RPMI7951 (cell line): ENCODE measurements at regions not wholly inside any gene's neighbourhood (a gene's known extent, or its start where the extent isn't known, plus 50 kb on each side); places are given as distances from the start of the nearest gene placed in this dataset.

ENCODE experiments used
- DNase-seq: peaks from one replicate; pipeline ENCODE4 v3.0.0-alpha.2; 2012; ENCODE audit warnings: low read depth

DNA sequence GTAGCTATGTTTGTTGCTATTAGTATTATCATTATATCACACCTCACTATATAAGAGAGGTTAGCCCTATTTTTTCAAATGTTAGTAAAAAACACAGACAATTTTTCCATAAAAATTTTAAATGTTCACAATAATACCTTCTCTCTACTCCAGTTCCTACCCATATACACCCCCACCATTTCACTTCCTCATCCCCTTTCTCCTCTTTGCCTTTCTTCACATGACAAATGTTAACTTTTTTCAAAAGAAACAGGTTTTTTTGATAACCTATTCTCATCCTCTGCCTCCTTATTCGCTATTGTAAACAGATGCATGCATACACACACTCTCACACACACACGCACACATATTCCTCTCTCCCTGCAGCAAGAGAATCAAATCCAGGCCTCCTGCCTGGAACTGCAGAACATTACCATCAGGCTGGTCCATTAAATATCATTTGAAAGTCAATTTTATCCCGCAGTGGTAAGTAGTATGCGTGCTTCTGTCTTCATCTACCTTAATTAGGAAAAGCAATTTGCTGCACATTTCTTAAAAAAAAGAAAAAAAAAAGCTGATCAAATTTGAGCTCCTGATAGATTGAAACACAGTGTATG is 55.5 kb downstream of the MID1IP1 start:
- no peak for DNase-seq

DNA sequence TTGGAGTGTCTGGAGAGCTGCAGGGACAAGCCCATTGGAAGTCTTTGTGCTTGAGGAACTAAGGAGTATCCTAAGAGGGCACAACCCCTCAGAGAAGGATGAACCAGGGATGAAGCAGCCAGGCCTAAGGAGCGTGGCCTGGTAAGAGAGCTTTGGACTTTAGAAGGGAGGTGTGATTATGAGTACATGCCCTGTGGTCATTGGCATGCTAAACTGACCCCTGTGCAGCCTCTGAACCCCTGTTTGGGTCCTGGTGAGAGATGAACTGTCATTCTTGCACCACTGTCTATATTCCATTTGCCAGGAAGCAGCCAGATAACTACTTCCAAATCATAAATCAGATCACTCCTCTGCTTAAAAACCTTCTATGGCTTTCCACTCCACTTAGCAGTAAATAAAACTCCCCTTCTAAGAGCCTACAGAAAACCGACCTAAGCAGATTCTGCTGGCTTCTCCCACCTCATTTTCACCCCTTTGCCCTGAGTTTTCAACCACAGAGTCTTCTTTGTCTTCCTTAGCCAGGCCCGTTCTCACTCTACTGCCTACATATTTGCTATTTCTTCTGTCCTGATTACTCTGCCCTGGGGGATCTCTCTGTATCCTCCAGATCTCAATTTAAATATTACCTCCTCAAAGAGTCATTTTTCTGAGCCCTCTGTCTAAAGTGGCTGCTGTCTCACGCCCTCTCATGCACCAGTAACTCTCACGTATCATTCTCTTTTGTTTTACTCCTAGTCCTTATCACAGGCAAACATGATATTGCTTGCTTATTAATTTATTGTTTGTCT is 56.7 kb downstream of the MID1IP1 start:
- no peak for DNase-seq

DNA sequence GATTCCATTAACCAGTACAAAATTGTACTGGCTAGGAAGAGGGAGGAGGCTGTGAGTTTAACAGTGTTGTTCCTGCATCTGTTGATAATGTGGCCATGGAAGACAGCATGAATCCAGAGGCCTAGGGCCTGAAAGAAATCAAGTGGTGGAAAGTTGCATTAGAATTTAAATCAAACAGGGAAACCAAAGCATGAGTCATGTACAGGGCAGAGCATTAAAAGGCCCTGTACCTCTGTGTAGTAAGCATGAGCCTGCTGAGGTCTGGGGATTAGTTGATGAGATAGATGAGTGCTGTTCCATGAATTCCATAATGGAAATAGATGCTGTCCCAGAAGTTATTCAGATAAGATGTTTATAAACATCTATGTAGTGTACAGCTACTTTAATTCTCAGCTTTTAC is 58.3 kb downstream of the MID1IP1 start:
- peak; percentile 50 for DNase-seq

DNA sequence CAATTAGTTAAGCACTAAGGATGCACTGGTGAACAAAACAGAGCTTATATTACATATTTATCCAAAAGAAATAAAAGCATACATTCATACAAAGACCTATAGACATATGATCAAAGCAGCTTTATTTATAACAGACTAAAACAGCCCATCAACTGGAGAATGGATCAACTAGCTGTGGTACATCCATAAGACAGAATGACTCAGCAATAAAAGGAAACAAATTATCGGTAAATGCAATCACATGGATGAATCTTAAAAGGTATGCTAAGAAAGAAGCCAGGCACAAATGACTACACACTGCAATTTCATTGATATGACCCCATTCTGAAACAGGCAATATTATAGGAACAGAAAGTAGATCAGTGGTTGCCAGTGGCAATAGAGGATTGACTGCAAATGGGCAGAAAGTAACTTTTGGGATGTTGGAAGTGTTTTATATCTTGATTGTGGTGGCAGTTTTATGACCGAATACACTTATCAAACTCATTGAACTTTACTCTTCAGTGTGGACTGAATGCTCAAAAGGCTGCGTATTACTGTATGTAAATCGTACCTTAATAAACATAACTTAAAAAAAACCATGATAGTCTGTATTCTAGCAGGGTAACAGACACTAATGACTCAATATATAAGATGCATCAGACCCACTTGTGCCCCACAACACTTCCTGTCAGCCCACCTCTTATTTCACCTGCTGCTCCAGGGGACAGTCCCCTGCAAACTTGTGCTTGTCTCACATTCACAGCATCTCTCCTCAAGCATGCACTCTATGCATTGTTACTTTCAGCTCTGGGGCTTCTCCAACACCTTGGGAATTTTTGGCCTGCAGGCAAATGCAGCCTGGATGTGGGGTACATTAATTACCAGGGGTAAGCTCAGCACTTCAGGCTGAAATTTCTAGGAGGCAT is 59.1 kb downstream of the MID1IP1 start:
- no peak for DNase-seq

DNA sequence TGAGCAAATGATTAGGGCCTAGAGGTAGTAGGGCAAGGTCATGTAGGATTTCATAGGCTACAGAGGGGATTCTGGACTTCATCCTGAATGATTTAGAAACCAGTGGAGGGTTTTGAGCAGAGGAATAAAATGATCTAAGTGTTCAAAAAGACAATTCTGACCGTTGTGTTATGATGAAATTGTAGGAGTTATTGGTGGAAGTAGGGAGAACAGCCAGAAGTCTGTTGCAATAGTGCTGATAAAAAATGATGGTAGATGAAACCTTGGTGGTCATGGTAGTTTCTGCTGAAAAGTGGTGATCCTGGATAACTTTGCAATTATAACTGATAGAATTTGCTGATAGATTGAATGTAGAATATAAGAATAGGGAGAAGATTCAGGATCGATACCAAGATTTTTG is 60.2 kb downstream of the MID1IP1 start:
- no peak for DNase-seq

DNA sequence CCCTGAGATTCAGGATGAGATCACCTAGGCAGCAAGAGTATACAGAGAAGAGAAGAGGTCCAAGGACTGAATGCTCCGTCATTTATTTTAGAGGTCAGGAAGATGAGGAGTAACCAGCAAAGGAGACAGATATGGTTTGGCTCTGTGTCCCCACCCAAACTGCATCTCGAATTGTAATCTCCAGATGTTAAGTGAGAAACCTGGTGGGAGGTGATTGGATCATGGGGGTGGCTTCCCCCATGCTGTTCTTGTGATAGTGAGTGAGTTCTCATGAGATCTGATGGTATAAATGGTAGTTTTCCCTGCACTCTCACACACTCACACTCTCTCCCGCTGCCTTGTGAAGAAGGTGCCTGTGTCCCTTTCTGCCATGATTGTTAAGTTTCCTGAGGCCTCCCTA is 60.8 kb downstream of the MID1IP1 start:
- DNase-seq, result no peak

DNA sequence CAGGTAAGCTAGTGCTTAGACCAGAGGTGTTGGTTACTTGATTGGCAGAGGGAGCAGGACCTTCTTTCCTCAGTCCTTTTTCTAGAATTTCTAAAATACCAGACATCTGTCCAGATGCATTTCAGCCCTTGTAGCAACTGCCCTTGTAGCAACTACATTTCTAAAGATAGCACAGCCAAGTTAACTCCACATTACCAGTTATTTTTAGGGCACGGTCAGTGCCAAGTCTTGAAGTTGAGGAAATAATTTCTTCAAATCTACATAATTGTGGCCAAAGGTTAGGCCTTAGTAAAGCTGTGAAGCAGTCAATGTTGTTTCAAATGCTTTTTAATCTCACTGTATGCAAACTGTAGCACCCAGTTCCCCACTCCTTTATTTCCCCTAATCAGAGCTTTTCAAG is 62.9 kb downstream of the MID1IP1 start:
- peak; percentile 4 for DNase-seq

DNA sequence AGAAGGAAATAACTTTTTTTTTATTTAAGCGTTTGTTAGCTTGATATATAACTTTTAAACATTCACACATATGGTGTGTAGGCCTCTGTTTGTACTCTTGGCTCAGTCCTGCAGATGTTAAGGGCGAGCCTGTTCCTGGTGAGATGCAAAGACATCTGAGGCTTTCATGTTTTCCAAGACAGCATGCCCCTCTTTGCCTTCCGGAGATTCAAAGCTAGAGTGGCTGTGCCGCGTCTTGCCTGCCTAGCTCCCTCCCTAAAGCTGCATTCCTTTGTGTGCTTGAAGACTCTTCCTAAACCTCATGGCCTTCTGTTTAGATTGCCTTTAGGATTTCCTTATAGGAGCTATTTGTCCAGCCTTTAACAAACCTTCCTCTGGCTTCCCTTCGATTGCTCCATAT is 67.1 kb downstream of the MID1IP1 start:
- DNase-seq, result no peak

DNA sequence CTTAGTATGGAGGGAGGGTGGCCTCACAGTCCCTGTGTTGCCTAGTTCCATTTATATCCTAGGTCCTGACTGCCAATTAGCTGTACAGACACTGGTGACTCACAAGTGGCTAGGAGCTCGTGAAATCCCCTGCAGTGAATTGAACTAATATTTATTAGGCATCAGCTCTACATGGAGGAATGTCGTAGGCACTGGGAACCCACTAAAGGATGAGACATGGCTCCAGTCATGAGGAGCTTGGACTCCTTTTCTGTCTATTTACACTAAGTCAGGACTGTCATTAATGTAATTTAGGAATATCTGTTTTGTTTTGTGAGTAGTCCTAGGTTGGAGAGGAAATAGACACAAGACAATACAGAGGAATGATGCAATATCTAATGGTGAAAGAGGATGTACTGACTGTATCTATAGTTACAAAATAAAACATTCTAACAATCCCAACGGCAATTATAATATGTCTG is 67.7 kb downstream of the MID1IP1 start:
- peak; percentile 70 for DNase-seq

DNA sequence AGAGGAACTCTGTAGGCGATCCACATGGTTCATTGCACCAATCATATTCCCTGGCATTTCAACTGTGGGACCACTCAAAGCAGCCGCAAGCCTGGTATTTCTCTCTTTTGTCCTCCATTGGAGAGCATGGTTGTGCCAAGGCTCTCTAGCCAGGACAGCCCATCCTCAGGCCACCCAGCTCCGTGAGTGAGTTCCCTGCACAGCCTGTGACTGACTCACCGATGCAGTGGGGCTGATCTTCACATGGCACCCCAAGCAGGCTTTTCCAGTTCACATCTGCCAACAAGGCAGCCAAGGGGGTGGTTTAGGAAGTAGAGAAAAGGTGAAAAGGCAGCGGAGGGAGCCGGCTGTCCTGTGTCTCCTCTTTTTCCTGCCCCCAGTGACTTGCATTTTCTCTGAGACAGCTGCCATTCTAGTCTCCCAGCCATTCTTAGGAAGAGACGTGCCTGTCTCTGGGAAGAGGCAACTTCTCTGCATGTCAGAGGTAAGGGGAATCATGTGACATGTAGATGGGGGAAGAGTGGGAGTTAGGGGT is 69.2 kb downstream of the MID1IP1 start:
- peak; percentile 59 for DNase-seq

DNA sequence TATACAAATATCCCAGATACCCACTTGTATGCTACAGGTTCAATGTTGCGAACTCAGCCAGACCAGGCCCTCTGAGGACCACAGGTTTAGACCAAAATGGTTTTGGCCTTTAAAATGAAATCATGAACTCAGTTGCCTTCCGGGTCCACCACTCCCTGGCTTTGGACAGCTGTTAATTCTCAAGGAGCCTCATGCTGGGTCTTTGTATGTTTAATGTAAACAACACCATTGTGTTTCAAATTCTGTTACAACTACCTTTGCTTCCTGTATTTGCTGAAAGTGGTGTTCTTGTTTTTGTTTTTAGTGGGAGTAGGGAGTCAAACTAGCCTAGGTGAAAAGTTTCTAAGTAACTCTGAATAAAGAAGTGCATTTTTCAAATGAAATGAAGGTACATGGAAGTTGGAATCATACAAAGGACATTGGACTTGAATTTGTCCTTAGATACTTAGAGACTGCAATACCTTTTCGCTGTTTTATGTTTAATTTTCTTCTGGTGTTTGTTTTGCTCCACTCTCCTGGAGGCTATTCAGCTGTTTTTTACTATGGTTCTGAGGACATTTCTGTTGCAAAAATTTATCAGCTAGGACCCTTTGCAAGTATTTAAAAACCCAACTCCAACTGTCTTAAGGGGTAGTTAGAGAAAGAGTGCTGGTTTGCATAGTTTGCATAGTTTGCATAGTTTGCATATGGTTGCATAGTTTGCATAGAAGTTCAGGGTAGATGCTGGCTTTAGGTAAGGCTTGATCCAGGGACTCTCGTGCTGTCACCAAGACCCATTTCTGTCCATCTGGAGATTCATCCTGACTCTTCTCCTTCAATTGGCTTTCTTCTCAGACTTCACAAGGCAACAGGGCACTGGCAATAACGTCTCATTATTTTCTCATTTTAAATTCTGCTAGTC is 70.1 kb downstream of the MID1IP1 start:
- DNase-seq, result no peak

DNA sequence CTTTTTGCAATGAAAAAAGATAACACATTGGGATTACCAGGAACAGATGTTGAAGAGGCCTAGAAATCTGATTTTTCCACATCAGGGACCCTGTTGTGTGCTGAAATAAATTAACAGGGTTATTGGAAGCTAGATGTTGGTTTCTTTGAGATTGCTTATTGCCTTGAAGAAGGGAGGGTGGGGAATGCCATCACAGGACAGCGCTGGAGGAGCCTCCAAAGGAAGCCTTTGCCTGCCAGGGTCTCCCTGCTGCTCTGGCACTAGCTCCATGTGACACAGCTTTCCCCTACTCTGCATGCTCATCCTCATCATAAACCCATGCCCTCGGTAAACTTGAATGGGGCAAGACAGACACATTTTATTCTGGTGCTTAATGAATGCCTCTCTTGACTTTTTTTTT is 76.1 kb downstream of the MID1IP1 start:
- DNase-seq, result no peak

DNA sequence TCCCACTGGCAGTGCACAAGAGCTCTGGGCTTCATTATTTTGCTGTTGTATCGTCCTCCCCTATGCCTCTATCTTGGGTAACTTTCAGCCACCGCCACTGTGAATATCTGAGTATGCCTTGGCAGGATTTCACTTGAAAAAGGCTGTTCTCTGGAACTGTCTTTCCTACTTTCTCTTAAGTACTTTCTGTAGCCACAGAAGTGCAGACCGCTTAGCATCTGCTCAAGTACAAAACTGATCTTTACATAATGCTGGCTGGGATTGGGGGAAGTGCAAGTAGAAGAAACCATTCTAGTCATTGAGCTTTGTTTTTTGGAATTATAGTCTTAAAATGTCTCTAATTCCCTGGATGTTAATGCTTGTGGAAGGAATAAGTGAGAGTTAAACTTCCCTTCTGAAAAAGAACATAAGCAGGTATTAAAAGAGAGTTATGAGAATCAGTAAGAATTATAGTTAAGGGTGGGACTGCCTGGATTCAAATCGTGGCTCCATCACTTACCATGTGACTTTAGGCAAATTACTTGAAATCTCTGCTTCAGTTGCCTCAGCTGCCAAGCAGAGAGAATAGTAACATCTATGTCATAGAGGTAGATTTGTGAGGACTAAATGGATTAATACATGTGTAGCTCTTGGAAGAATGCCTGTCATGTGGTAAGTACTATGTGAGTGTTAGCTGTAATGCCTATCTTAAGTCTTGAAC is 77.5 kb downstream of the MID1IP1 start:
- DNase-seq, result no peak

DNA sequence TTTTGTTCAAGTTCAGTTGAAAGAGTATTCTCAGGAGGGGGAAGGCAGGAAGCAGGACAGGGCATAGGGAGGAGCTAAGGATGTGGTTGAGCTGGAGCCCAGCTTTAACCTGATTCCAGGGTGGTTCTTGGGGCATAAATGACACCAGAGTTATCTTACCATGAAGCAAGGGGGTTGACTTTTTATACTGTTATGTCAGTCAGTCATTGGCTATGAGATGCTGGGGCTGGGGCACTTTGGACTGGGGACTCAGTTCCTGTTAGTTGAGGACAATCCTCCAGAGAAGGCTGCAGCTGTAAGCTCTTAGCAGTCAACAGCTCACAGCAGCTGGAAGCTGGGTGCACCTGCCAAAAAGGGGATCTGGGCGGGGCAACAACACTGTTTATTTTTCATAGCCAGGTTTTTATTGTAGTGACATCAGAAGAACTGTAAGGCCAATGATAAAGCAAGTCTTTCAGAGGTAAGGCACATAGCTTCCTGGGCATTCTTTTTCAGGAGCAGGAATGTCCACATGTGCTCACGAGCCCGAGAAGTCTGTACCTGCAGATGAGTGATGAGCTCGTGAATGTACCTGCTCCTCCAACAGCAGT is 78.5 kb downstream of the MID1IP1 start:
- DNase-seq, result no peak

DNA sequence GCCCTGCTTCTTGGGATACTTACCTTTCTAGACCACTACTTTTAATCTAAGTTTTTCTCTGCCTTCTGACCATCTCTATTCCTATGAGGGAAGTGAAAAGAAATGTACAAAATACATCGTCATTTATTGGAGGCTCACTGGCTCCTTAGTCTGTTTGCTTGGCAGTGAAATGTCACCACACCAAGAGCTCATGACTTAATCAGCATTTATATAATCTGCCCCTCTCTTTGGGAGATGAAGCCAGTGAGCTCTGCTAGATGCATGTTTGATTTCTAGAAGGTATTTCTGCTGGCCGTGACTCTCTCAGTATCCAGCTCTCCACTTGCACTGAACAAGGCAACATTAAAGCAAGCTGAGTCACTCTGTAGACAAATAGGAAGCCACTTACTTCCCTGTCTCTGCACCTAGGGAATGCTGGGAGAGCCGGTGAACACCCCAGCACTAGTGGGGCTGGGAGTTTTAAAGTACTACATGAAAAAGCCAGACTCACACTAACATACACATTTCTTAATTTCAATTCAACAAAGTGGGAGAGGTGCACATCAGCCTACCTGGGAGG is 79.1 kb downstream of the MID1IP1 start:
- DNase-seq, result peak; percentile 44

DNA sequence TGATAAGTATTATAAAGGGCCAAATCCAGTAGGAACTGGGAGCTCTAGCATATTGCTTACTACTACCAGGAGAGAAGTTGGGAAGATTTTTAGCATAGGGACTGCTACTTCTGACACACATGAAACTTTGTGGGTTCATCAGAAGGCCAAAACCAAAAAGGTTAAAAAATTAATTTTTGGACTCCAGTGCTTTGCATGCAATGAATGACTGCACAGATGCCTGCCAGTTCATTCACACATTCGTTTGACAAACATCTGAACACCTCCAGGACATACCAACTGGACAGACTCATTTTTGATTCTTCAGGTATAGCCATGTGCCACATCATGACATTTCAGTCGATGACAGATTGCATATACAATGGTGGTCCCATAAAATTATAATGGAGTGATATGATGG is 79.8 kb downstream of the MID1IP1 start:
- no peak for DNase-seq

DNA sequence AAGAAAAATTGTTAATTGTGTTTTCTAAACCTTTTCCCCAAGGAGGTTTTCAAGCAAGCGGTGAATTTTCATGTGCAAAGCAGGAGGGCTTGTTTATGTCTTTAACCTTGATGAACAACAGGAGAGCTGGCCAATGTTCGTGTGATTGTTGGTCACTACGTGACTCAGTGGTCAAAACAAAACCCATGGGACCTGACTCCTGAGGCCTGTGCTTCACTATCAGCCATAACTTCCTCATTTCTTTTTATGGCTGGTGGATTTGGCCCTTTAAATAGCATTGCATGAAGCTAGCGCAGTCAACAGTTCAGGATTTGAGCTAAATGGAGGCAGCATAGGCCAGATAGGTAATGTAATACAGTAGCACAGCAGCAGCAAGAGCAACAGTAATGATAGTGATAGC is 80.5 kb downstream of the MID1IP1 start:
- DNase-seq, result no peak

DNA sequence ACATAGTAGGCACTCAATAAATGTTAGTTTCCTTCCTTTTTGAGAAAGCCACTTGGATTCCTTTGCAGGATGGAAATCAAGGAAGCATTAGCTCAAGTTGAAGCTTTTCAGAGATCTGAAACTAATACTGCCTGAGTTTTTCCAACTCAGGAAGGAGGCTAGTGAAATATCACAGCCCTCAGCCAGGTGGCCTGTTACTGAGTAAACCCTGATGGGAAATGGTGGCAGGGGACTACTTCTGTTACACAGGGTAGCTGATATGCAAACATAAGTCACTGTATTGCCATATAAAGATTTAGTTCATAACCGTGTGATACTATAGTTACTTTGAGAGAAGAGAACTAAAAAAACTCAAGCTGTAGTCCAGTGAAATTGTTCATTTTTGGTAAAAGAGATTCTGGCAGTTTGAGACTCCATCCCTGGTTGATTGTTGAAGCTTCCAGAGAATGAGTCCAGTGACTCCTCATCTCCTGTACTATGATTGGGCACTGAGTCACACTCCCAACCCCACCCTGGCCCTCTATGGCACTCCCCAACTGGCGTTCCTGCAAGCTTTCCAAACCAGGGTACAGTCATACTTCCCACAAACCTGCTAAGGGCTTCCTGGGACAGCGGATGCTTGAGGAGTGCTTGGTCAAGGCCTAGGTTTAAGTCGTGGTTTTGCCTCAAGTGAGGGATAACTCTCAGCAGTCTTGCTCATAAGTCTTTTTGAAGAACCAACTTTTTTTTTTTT is 81.8 kb downstream of the MID1IP1 start:
- DNase-seq, result peak; percentile 97

DNA sequence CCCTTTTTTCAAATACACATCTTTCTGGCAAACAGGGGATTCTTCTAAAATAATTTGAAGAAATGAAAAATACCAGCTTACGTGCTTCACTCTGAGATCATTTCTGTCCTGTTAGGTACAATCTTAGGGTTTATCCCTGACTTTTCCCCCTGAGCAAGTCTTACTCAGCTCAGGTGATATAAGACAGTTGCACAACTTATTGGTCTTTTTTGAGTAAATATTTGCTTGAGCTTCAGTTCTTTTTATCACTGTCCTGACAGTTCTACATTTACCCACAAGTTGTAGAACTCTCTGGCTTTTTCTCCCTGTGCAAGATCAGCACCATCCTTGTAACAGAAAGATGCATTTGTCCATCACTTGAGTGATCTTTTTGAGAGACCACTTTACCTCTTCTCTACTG is 84.9 kb downstream of the MID1IP1 start:
- DNase-seq, result no peak
